Urothelium cell line (cell line): ENCODE measurements at regions not wholly inside any gene's neighbourhood (a gene's known extent, or its start where the extent isn't known, plus 50 kb on each side); places are given as distances from the start of the nearest gene placed in this dataset.
A peak's percentile ranks its signal among the peaks of the same experiment; 100 is the strongest.

ENCODE experiments used
- DNase-seq: peaks from one replicate; pipeline ENCODE4 v3.0.0; 2011; ENCODE audit warnings: low spot score, mixed read lengths
- FAIRE-seq: peaks from 2 replicates; lab custom pipeline; 2011; peaks lifted over from hg19 to GRCh38; lab: Jason Lieb, UNC

- no peak for FAIRE-seq
- no peak for DNase-seq
Measured at GRCh38 chr5:27548484-27548883, 510.1 kb upstream of the CDH9 start.

GRCh38 chr5:27535031-27535557, 496.7 kb upstream of the CDH9 start:
- FAIRE-seq (no peak), DNase-seq (no peak)

- FAIRE-seq (no peak), DNase-seq (no peak)
Measured at GRCh38 chr5:27532305-27532704, 493.9 kb upstream of the CDH9 start.

GRCh38 chr5:27524515-27524914, 486.1 kb upstream of the CDH9 start:
- FAIRE-seq (no peak), DNase-seq (no peak)

GRCh38 chr5:27523629-27524028, 485.2 kb upstream of the CDH9 start:
- no peak for FAIRE-seq
- no peak for DNase-seq

- no peak for DNase-seq
- no peak for FAIRE-seq
Measured at GRCh38 chr5:27516437-27516836, 478.1 kb upstream of the CDH9 start.

- FAIRE-seq (no peak), DNase-seq (no peak)
Measured at GRCh38 chr5:27511061-27511460, 472.7 kb upstream of the CDH9 start.

- DNase-seq (no peak), FAIRE-seq (no peak)
Measured at GRCh38 chr5:27503813-27504212, 465.4 kb upstream of the CDH9 start.

GRCh38 chr5:27502236-27502635, 463.9 kb upstream of the CDH9 start:
- DNase-seq (no peak), FAIRE-seq (peak; percentile 62)

- FAIRE-seq (no peak), DNase-seq (no peak)
Measured at GRCh38 chr5:27497491-27497890, 459.1 kb upstream of the CDH9 start.

GRCh38 chr5:27494887-27495286, 456.5 kb upstream of the CDH9 start:
- DNase-seq = peak; percentile 21
- no peak for FAIRE-seq

- no peak for DNase-seq
- FAIRE-seq = no peak
Measured at GRCh38 chr5:27491746-27492439, 453.5 kb upstream of the CDH9 start.

- DNase-seq (no peak), FAIRE-seq (no peak)
Measured at GRCh38 chr5:27491047-27491446, 452.7 kb upstream of the CDH9 start.

GRCh38 chr5:27489701-27490100, 451.3 kb upstream of the CDH9 start:
- no peak for FAIRE-seq

GRCh38 chr5:27482663-27483062, 444.3 kb upstream of the CDH9 start:
- no peak for FAIRE-seq
- DNase-seq = no peak

More at GRCh38 chr5:27489701-27490100, 451.3 kb upstream of the CDH9 start:
- DNase-seq = no peak

- DNase-seq = no peak
- no peak for FAIRE-seq
Measured at GRCh38 chr5:27479859-27480258, 441.5 kb upstream of the CDH9 start.

- FAIRE-seq (no peak), DNase-seq (no peak)
Measured at GRCh38 chr5:27477550-27477949, 439.2 kb upstream of the CDH9 start.

GRCh38 chr5:27476356-27476988, 438.1 kb upstream of the CDH9 start:
- FAIRE-seq (no peak), DNase-seq (no peak)

- no peak for FAIRE-seq
- DNase-seq = no peak
Measured at GRCh38 chr5:27475063-27475462, 436.7 kb upstream of the CDH9 start.

GRCh38 chr5:27474395-27474794, 436.0 kb upstream of the CDH9 start:
- no peak for DNase-seq
- FAIRE-seq = no peak

- no peak for DNase-seq
- no peak for FAIRE-seq
Measured at GRCh38 chr5:27474047-27474309, 435.6 kb upstream of the CDH9 start.

- DNase-seq (no peak), FAIRE-seq (no peak)
Measured at GRCh38 chr5:27473307-27474046, 435.1 kb upstream of the CDH9 start.
